Transverse colon (tissue), 3 donors: ENCODE measurements at regions not wholly inside any gene's neighbourhood (a gene's known extent, or its start where the extent isn't known, plus 50 kb on each side); places are given as distances from the start of the nearest gene placed in this dataset.

Experiments
- CTCF ChIP-seq, 5 experiments: fragments of 200-600 bp in 3 of 5; fragments of 450-650 bp in 2 of 5; sonication (generic) in 3 of 5; IDR thresholded peaks; 1 replicate in 2 of 5; 2 replicates in 3 of 5; pipeline ENCODE4 v1.5.1; 2016 to 2017; ENCODE audit warnings: antibody characterized with exemption in 5 of 5, inconsistent platforms in 3 of 5, mild to moderate bottlenecking in 2 of 5, moderate library complexity in 1 of 5
- EP300 ChIP-seq: sonication (generic); formaldehyde crosslinking; IDR thresholded peaks from one replicate; pipeline ENCODE4 v1.6.1; 2017; ENCODE audit warnings: antibody characterized with exemption, low read depth

GRCh38 chr2:175729049-175729706, 272.9 kb downstream of the LNPK start:
- no peak for TF ChIP-seq CTCF (IDR thresholded peaks at IDR 0.05)
- no peak for TF ChIP-seq EP300
